ENCODE measurements at regions not wholly inside any gene's neighbourhood (a gene's known extent, or its start where the extent isn't known, plus 50 kb on each side); places are given as distances from the start of the nearest gene placed in this dataset.
A peak's percentile ranks its signal among the peaks of the same experiment; 100 is the strongest.

DNA sequence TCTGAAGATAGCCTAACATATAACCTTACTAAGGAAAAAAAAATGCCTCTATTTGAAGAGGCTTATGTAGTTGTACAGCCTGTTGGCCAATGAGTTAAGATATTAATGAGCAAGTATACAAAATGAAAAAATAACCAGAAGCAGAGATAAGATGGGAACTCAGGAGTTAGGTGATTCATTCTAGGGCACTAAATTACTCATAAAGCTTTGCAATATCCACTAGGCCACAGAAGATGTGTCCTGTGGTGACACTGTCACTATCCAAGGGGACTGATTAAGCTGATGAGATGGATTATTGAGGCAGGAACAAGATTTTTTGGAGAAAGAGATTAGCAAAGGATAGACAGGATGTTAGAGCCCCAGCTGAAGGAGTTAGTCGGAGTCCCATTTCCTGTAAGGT, 99.6 kb downstream of the LIG4 start:
- intact Hi-C loops (cut with DNase I): no loop called here
- H3K9me3 ChIP-seq: no peaks in the 10 kb centered on the region
- H3K4me1 ChIP-seq: no peaks in the 10 kb centered on the region
- DNase-seq: no peak
- no peak for ATAC-seq
- TF ChIP-seq, protein P1, sequence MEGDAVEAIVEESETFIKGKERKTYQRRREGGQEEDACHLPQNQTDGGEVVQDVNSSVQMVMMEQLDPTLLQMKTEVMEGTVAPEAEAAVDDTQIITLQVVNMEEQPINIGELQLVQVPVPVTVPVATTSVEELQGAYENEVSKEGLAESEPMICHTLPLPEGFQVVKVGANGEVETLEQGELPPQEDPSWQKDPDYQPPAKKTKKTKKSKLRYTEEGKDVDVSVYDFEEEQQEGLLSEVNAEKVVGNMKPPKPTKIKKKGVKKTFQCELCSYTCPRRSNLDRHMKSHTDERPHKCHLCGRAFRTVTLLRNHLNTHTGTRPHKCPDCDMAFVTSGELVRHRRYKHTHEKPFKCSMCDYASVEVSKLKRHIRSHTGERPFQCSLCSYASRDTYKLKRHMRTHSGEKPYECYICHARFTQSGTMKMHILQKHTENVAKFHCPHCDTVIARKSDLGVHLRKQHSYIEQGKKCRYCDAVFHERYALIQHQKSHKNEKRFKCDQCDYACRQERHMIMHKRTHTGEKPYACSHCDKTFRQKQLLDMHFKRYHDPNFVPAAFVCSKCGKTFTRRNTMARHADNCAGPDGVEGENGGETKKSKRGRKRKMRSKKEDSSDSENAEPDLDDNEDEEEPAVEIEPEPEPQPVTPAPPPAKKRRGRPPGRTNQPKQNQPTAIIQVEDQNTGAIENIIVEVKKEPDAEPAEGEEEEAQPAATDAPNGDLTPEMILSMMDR (IDR thresholded peaks at IDR 0.05): no peak
- no peaks in the 10 kb centered on the region for H3K27me3 ChIP-seq (ENCODE audit: low read depth)
- no peaks in the 10 kb centered on the region for H3K36me3 ChIP-seq
- H3K27ac ChIP-seq: no peak overlapping the region
- H3K4me3 ChIP-seq: no peak overlapping the region

GRCh38 chr13:108113407-108113806, 101.9 kb downstream of the LIG4 start:
- no peak overlapping the region for H3K4me3 ChIP-seq
- intact Hi-C loops (cut with DNase I): no loop called here
- DNase-seq (no peak), ATAC-seq (no peak)
- H3K9me3 ChIP-seq: no peaks in the 10 kb centered on the region
- TF ChIP-seq, protein P1 (IDR thresholded peaks at IDR 0.05): no peak
- no peaks in the 10 kb centered on the region for H3K36me3 ChIP-seq
- no peaks in the 10 kb centered on the region for H3K27me3 ChIP-seq (ENCODE audit: low read depth)
- no peak overlapping the region for H3K27ac ChIP-seq
- no peaks in the 10 kb centered on the region for H3K4me1 ChIP-seq

DNA sequence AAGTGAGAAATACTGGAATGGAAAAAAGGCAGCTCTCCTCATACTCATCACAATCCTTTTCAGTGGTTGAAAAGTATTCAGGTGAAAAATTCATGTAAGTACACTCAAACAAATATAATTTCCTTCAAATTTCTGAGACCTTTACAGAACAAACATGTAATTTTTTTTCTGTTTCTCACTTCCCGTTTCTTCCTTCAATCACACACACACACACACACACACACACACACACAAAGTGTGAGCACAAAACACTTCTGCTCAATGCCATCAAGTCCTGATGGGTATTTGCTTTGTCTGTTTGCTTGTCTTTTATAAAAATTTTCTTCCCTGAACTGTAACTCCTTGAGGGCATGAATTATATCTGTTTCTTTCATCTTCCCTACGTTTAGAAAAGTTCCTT, 110.6 kb downstream of the LIG4 start:
- TF ChIP-seq, protein P1 (IDR thresholded peaks at IDR 0.05): no peak
- ATAC-seq: no peak
- H3K36me3 ChIP-seq: no peaks in the 10 kb centered on the region
- H3K27ac ChIP-seq: no peak overlapping the region
- H3K9me3 ChIP-seq: no peaks in the 10 kb centered on the region
- no peak overlapping the region for H3K4me3 ChIP-seq
- H3K27me3 ChIP-seq (ENCODE audit: low read depth): no peaks in the 10 kb centered on the region
- no peak for DNase-seq
- no peaks in the 10 kb centered on the region for H3K4me1 ChIP-seq
- intact Hi-C loops (cut with DNase I): no loop called here

DNA sequence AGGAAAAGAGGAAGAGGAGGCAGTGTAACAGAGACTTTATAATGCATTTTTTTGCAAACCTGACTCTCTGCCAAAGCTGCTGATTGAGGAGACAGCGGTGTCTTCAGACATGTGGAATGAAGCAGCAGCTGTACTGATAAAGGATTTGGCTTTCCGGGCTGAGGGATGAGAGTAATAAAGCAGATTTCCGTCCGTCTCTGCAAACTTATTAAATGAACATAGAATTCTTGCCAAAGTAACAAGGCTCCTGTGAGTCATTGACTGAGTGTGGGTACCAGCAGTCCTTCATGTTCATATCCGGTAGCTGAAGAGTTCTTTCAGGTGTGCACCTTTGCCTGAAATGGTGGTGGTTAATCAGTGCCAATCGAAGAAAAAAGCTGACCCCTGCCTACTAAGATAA, 112.6 kb downstream of the LIG4 start:
- TF ChIP-seq, protein P1 (IDR thresholded peaks at IDR 0.05): no peak
- Histone ChIP-seq H3K9me3 (no peaks in the 10 kb centered on the region), H3K4me1 (no peaks in the 10 kb centered on the region), H3K36me3 (no peaks in the 10 kb centered on the region), H3K27me3 (ENCODE audit: low read depth) (no peaks in the 10 kb centered on the region), H3K4me3 (no peak overlapping the region), H3K27ac (no peak overlapping the region)
- DNase-seq (no peak), ATAC-seq (peak in 1 of 2 donors; percentile 47)
- intact Hi-C loops (cut with DNase I): no loop called here

DNA sequence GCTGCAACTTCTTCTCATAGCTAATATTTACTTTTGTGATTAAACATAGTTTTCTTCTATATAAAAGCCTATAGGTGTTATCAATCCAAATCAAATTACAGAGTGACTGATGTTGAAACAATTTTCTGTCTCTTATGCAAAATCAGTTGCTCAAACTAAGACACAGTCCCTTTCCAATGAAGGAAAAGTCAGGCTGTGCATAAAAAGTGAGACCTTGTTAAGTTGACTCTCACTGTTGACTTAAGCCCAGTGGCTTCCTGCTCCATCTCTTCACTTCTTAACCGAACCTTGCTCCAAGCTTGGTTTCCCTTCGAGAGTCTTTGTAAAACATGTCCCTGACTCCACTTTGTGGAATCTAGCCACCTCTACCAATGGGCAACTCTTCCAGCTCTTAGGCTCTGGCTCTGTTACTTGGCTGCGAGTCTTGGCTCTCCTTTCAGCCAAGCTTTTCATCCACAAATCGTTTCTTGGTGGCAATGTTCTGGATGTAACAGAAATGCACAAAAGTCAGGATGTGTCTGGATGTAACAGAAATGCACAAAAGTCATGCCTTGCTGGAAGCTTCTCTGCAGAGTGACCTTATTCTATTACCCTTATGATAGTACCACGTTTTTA, 118.9 kb downstream of the LIG4 start:
- no peak for DNase-seq
- TF ChIP-seq, protein P1 (IDR thresholded peaks at IDR 0.05): no peak
- no peak for ATAC-seq
- intact Hi-C loops (cut with DNase I): no loop called here
- no peaks in the 10 kb centered on the region for H3K27me3 ChIP-seq (ENCODE audit: low read depth)
- no peak overlapping the region for H3K4me3 ChIP-seq
- H3K4me1 ChIP-seq: no peaks in the 10 kb centered on the region
- H3K27ac ChIP-seq: no peak overlapping the region
- H3K9me3 ChIP-seq: no peaks in the 10 kb centered on the region
- H3K36me3 ChIP-seq: no peaks in the 10 kb centered on the region

All from lower lobe of right lung (tissue), 2 donors.